Esophagus muscularis mucosa (tissue), 4 donors: ENCODE measurements at regions not wholly inside any gene's neighbourhood (a gene's known extent, or its start where the extent isn't known, plus 50 kb on each side); places are given as distances from the start of the nearest gene placed in this dataset.

Experiments used
- CTCF ChIP-seq, 3 experiments: fragments of 200-600 bp in 2 of 3; fragments of 450-650 bp in 1 of 3; sonication (generic) in 2 of 3; IDR thresholded peaks; one replicate each; pipeline ENCODE4 v1.5.1; 2017 to 2019; ENCODE audit warnings: antibody characterized with exemption in 3 of 3, mild to moderate bottlenecking in 2 of 3, moderate library complexity in 1 of 3
- EP300 ChIP-seq: sonication (generic); formaldehyde crosslinking; IDR thresholded peaks from one replicate; pipeline ENCODE4 v1.6.1; 2017; ENCODE audit warnings: antibody characterized with exemption
- POLR2AphosphoS5 ChIP-seq, 2 donors: sonication (generic); formaldehyde crosslinking; IDR thresholded peaks; one replicate each; pipeline ENCODE4 v1.6.1; 2017; ENCODE audit warnings: antibody characterized with exemption in 2 of 2

- TF ChIP-seq CTCF (IDR thresholded peaks at IDR 0.05): no peak
- TF ChIP-seq EP300: no peak
- no peak for TF ChIP-seq POLR2AphosphoS5 (IDR thresholded peaks at IDR 0.05)
These were observed 465.4 kb upstream of the FOXG1 start for GRCh38 chr14:28301179-28301578.
